ENCODE measurements at regions not wholly inside any gene's neighbourhood (a gene's known extent, or its start where the extent isn't known, plus 50 kb on each side); places are given as distances from the start of the nearest gene placed in this dataset.

- ChIA-PET CTCF (no interaction called here), POLR2A (no interaction called here)
- TF ChIP-seq CTCF (IDR thresholded peaks at IDR 0.05; ENCODE audit: insufficient read depth, low read length, missing control alignments): no peak
- H3K4me3 ChIP-seq (ENCODE audit: low read depth, low read length): no peak overlapping the region
- no peak for DNase-seq (ENCODE audit: low read depth, low spot score)
Observed at GRCh38 chr14:87566991-87567390, 426.0 kb downstream of the GALC start.

- no peak for TF ChIP-seq CTCF (IDR thresholded peaks at IDR 0.05; ENCODE audit: insufficient read depth, low read length, missing control alignments)
- CTCF ChIA-PET: no interaction called here
Observed at GRCh38 chr14:87547536-87547935, 445.4 kb downstream of the GALC start.

GRCh38 chr14:87542288-87542687, 450.7 kb downstream of the GALC start:
- no peak overlapping the region for H3K4me3 ChIP-seq (ENCODE audit: low read depth, low read length)
- ChIA-PET CTCF (no interaction called here), POLR2A (no interaction called here)
- DNase-seq (ENCODE audit: low read depth, low spot score): no peak
- no peak for TF ChIP-seq CTCF (IDR thresholded peaks at IDR 0.05; ENCODE audit: insufficient read depth, low read length, missing control alignments)

More at GRCh38 chr14:87547536-87547935, 445.4 kb downstream of the GALC start:
- POLR2A ChIA-PET: no interaction called here
- no peak overlapping the region for H3K4me3 ChIP-seq (ENCODE audit: low read depth, low read length)
- DNase-seq (ENCODE audit: low read depth, low spot score): no peak

- no peak for TF ChIP-seq CTCF (IDR thresholded peaks at IDR 0.05; ENCODE audit: insufficient read depth, low read length, missing control alignments)
- ChIA-PET CTCF (no interaction called here), POLR2A (no interaction called here)
- no peak for DNase-seq (ENCODE audit: low read depth, low spot score)
- no peak overlapping the region for H3K4me3 ChIP-seq (ENCODE audit: low read depth, low read length)
Observed at GRCh38 chr14:87540339-87540738, 452.6 kb downstream of the GALC start.

GRCh38 chr14:87529081-87529480, 463.9 kb downstream of the GALC start:
- no peak for DNase-seq (ENCODE audit: low read depth, low spot score)
- no peak for TF ChIP-seq CTCF (IDR thresholded peaks at IDR 0.05; ENCODE audit: insufficient read depth, low read length, missing control alignments)
- CTCF ChIA-PET: no interaction called here
- POLR2A ChIA-PET: no interaction called here
- no peak overlapping the region for H3K4me3 ChIP-seq (ENCODE audit: low read depth, low read length)

GRCh38 chr14:87526731-87527130, 466.3 kb downstream of the GALC start:
- no peak overlapping the region for H3K4me3 ChIP-seq (ENCODE audit: low read depth, low read length)
- ChIA-PET CTCF (no interaction called here), POLR2A (no interaction called here)

More at GRCh38 chr14:87526731-87527130, 466.3 kb downstream of the GALC start:
- no peak for DNase-seq (ENCODE audit: low read depth, low spot score)
- no peak for TF ChIP-seq CTCF (IDR thresholded peaks at IDR 0.05; ENCODE audit: insufficient read depth, low read length, missing control alignments)

Data from AG04449 (cell line).